H9 (cell line): ENCODE measurements at regions not wholly inside any gene's neighbourhood (a gene's known extent, or its start where the extent isn't known, plus 50 kb on each side); places are given as distances from the start of the nearest gene placed in this dataset.
A peak's percentile ranks its signal among the peaks of the same experiment; 100 is the strongest.

Experiments
- DNase-seq: peaks from one replicate; pipeline ENCODE4 v3.0.0-alpha.2; 2017
- H2AFZ ChIP-seq: one replicate; pipeline ENCODE4 v1.6.1; 2013; ENCODE audit warnings: mild to moderate bottlenecking, low read length, control low read depth, moderate library complexity
- H2AK5ac ChIP-seq: 2 replicates; pipeline ENCODE4 v1.6.1; 2013; ENCODE audit warnings: low read length, control low read depth, mixed read lengths; ENCODE audit not compliant: insufficient read length
- H2BK120ac ChIP-seq: one replicate; pipeline ENCODE4 v1.6.1; 2013; ENCODE audit warnings: low read depth, mild to moderate bottlenecking, low read length, control low read depth, inconsistent platforms; ENCODE audit not compliant: poor library complexity, severe bottlenecking
- H2BK12ac ChIP-seq: 2 replicates; pipeline ENCODE4 v1.6.1; 2013; ENCODE audit warnings: low read length, control low read depth, mixed read lengths, low read depth; ENCODE audit not compliant: insufficient read length
- H2BK15ac ChIP-seq: 2 replicates; pipeline ENCODE4 v1.6.1; 2013; ENCODE audit warnings: low read depth, low read length, control low read depth
- H2BK20ac ChIP-seq: one replicate; pipeline ENCODE4 v1.6.1; 2013; ENCODE audit warnings: low read depth, mild to moderate bottlenecking, low read length, control low read depth, inconsistent platforms; ENCODE audit not compliant: poor library complexity, severe bottlenecking
- H2BK5ac ChIP-seq: 2 replicates; pipeline ENCODE4 v1.6.1; 2013; ENCODE audit warnings: low read length, control low read depth, mixed read lengths; ENCODE audit not compliant: insufficient read length
- H3K14ac ChIP-seq: 2 replicates; pipeline ENCODE4 v1.6.1; 2013; ENCODE audit warnings: low read length, control low read depth; ENCODE audit not compliant: insufficient read depth
- H3K18ac ChIP-seq: 2 replicates; pipeline ENCODE4 v1.6.1; 2013; ENCODE audit warnings: low read depth, mild to moderate bottlenecking, mixed read lengths, low read length, control low read depth; ENCODE audit not compliant: insufficient read length
- H3K23ac ChIP-seq: 2 replicates; pipeline ENCODE4 v1.6.1; 2013; ENCODE audit warnings: low read length, control low read depth, mixed read lengths, low read depth; ENCODE audit not compliant: insufficient read length
- H3K23me2 ChIP-seq: 2 replicates; pipeline ENCODE4 v1.6.1; 2013; ENCODE audit warnings: low read depth, mild to moderate bottlenecking, mixed read lengths, low read length, control low read depth; ENCODE audit not compliant: insufficient read length, poor library complexity, severe bottlenecking
- H3K27ac ChIP-seq: 2 replicates; pipeline ENCODE4 v1.5.1; 2013; ENCODE audit warnings: low read length, control low read depth, mixed read lengths, low read depth; ENCODE audit not compliant: insufficient read length
- H3K27me3 ChIP-seq: 2 replicates; pipeline ENCODE4 v1.6.1; 2013; ENCODE audit warnings: low read length, control low read depth, inconsistent platforms; ENCODE audit not compliant: insufficient read depth
- H3K4ac ChIP-seq: 2 replicates; pipeline ENCODE4 v1.6.1; 2013; ENCODE audit warnings: low read depth, mild to moderate bottlenecking, control low read depth, inconsistent platforms, low read length, moderate library complexity
- H3K4me1 ChIP-seq: 2 replicates; pipeline ENCODE4 v1.6.1; 2013; ENCODE audit warnings: low read length, control low read depth, inconsistent platforms; ENCODE audit not compliant: insufficient read depth
- H3K4me2 ChIP-seq: 2 replicates; pipeline ENCODE4 v1.6.1; 2013; ENCODE audit warnings: low read length, control low read depth, mixed read lengths; ENCODE audit not compliant: insufficient read length, insufficient read depth
- H3K56ac ChIP-seq: 2 replicates; pipeline ENCODE4 v1.6.1; 2013; ENCODE audit warnings: low read depth, mild to moderate bottlenecking, mixed read lengths, low read length, control low read depth; ENCODE audit not compliant: insufficient read length
- H3K79me1 ChIP-seq: 2 replicates; pipeline ENCODE4 v1.6.1; 2013; ENCODE audit warnings: low read depth, mild to moderate bottlenecking, moderate library complexity, low read length, control low read depth, inconsistent platforms; ENCODE audit not compliant: insufficient read depth, poor library complexity, severe bottlenecking
- H3K79me2 ChIP-seq: 2 replicates; pipeline ENCODE4 v1.6.1; 2013; ENCODE audit warnings: low read length, control low read depth, inconsistent platforms; ENCODE audit not compliant: insufficient read depth
- H3K9ac ChIP-seq: 2 replicates; pipeline ENCODE4 v1.6.1; 2013; ENCODE audit warnings: low read length, control low read depth, mixed read lengths; ENCODE audit not compliant: insufficient read length; ENCODE audit errors: extremely low read depth
- H3K9me3 ChIP-seq: one replicate; pipeline ENCODE4 v1.6.1; 2013; ENCODE audit warnings: low read depth, low read length, inconsistent platforms; ENCODE audit not compliant: control insufficient read depth
- H3T11ph ChIP-seq: one replicate; pipeline ENCODE4 v1.6.1; 2013; ENCODE audit warnings: mild to moderate bottlenecking, low read length, control low read depth, inconsistent platforms
- H4K20me1 ChIP-seq: one replicate; pipeline ENCODE4 v1.6.1; 2013; ENCODE audit not compliant: control insufficient read depth, insufficient read length, insufficient read depth
- H4K5ac ChIP-seq: 2 replicates; pipeline ENCODE4 v1.6.1; 2013; ENCODE audit warnings: low read depth, mild to moderate bottlenecking, mixed read lengths, low read length, control low read depth; ENCODE audit not compliant: insufficient read length
- H4K8ac ChIP-seq: replicated peaks from 2 replicates; pipeline ENCODE4 v1.6.1; 2013; ENCODE audit warnings: low read length, control low read depth, mixed read lengths, low read depth; ENCODE audit not compliant: insufficient read length
- H4K91ac ChIP-seq: 2 replicates; pipeline ENCODE4 v1.6.1; 2013; ENCODE audit warnings: low read depth, mild to moderate bottlenecking, moderate library complexity, mixed read lengths, low read length, control low read depth; ENCODE audit not compliant: insufficient read length
- H3K27ac Mint-ChIP-seq, 3 experiments: 2 replicates in 2 of 3; 3 replicates in 1 of 3; pipeline ENCODE4 v1.8.0; 2020 to 2021; ENCODE audit warnings: mixed read lengths in 3 of 3, mild to moderate bottlenecking in 1 of 3, moderate library complexity in 1 of 3
- H3K27me3 Mint-ChIP-seq: 2 replicates; pipeline ENCODE4 v1.8.0; 2021; ENCODE audit warnings: low read depth, mild to moderate bottlenecking, moderate library complexity, mixed read lengths
- H3K36me3 Mint-ChIP-seq, 3 experiments: 2 replicates in 2 of 3; 3 replicates in 1 of 3; pipeline ENCODE4 v1.8.0; 2020 to 2021; ENCODE audit warnings: low read depth in 3 of 3, mixed read lengths in 3 of 3; ENCODE audit not compliant: insufficient read depth in 1 of 3
- H3K4me1 Mint-ChIP-seq, 2 experiments: 2 replicates each; pipeline ENCODE4 v1.8.0; 2020; ENCODE audit warnings: mixed read lengths in 2 of 2
- H3K4me3 Mint-ChIP-seq, 2 experiments: 2 replicates in 1 of 2; 3 replicates in 1 of 2; pipeline ENCODE4 v1.8.0; 2020 to 2021; ENCODE audit warnings: mild to moderate bottlenecking in 2 of 2, mixed read lengths in 2 of 2, moderate library complexity in 1 of 2
- H3K9me3 Mint-ChIP-seq, 2 experiments: 2 replicates in 1 of 2; 3 replicates in 1 of 2; pipeline ENCODE4 v1.8.0; 2020; ENCODE audit warnings: mild to moderate bottlenecking in 2 of 2, mixed read lengths in 2 of 2, moderate library complexity in 1 of 2
- WGBS: extraction: QIAGEN DNeasy Blood & Tissue Kit; methylation state at CpG from one replicate; pipeline ENCODE4 v1.1.7; 2013; ENCODE audit warnings: missing lambda C conversion rate, low lambda C conversion rate, mixed read lengths; ENCODE audit not compliant: insufficient read length; ENCODE audit errors: extremely low coverage; 5-methylcytosine and 5-hydroxymethylcytosine counted together
- TF ChIP-seq, protein P1 (sequence below): fragments of 200-600 bp; sonication (generic); conservative IDR thresholded peaks from 3 replicates; pipeline ENCODE4 v1.8.0; 2021; ENCODE audit warnings: antibody characterized with exemption, mild to moderate bottlenecking

DNA sequence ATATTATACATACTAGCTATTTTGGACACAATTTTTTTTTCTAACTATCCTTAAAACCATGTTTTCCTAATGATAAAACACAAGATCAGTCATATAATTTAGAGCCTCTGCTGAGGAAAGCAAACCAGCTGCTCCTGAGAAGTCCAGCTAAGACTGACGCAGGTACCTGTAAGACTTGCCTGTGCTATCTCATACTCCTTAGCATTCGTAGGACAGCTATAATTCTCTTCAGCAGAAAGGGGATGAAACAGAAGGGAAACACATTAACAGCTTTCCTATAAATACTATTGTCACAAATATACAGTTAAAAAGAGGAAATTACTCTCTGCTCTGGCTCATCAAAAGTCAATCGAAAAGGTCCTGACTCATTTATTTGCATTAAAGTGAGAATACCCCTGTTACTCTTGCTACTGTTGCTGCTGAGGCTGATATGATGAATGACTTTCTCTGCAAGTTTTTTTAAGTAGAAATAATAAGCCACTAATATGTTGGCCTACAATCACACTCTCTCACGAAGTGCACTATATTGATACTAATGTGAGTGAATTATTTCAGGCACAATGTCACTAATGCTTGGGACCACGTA, 757.1 kb downstream of the KCNT2 start:
- no peak overlapping the region for H3K14ac ChIP-seq
- no peak overlapping the region for H2BK120ac ChIP-seq
- peak overlapping the region; percentile 64 for H3K27ac ChIP-seq
- no peaks in the 10 kb centered on the region for H3K23me2 ChIP-seq
- H2BK15ac ChIP-seq, result no peak overlapping the region
- H3K36me3 Mint-ChIP-seq, result no peaks in the 10 kb centered on the region
- H4K20me1 ChIP-seq, result no peaks in the 10 kb centered on the region
- H3K27ac Mint-ChIP-seq, result peak overlapping the region; percentile 32 to 80 (median 78); a peak in 5 of 7 replicates
- H3K18ac ChIP-seq, result no peak overlapping the region
- TF ChIP-seq, protein P1, sequence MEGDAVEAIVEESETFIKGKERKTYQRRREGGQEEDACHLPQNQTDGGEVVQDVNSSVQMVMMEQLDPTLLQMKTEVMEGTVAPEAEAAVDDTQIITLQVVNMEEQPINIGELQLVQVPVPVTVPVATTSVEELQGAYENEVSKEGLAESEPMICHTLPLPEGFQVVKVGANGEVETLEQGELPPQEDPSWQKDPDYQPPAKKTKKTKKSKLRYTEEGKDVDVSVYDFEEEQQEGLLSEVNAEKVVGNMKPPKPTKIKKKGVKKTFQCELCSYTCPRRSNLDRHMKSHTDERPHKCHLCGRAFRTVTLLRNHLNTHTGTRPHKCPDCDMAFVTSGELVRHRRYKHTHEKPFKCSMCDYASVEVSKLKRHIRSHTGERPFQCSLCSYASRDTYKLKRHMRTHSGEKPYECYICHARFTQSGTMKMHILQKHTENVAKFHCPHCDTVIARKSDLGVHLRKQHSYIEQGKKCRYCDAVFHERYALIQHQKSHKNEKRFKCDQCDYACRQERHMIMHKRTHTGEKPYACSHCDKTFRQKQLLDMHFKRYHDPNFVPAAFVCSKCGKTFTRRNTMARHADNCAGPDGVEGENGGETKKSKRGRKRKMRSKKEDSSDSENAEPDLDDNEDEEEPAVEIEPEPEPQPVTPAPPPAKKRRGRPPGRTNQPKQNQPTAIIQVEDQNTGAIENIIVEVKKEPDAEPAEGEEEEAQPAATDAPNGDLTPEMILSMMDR, result no peak
- peaks cover 4% of the 10 kb centered on the region; the same call in 1 of the 2 replicates for H3K4me1 ChIP-seq
- H3K27me3 ChIP-seq, result no peaks in the 10 kb centered on the region
- no peak overlapping the region for H4K91ac ChIP-seq
- H3K9me3 ChIP-seq, result no peaks in the 10 kb centered on the region
- peaks cover 37 to 45% of the 10 kb centered on the region in 2 experiments for H3K4me1 Mint-ChIP-seq
- no peak overlapping the region for H3K4me3 Mint-ChIP-seq
- no peak overlapping the region for H2BK20ac ChIP-seq
- no peaks in the 10 kb centered on the region; the same call in 1 of the 2 replicates for H3K27me3 Mint-ChIP-seq
- H2AFZ ChIP-seq, result no peak overlapping the region
- H2BK5ac ChIP-seq, result no peak overlapping the region
- no peak overlapping the region for H4K5ac ChIP-seq
- no peak overlapping the region for H3K23ac ChIP-seq
- no CpG with 5 or more reads among the region's 5 CpGs for WGBS
- no peaks in the 10 kb centered on the region for H3K9me3 Mint-ChIP-seq
- H3K4me2 ChIP-seq, result no peak overlapping the region
- no peaks in the 10 kb centered on the region for H3K79me1 ChIP-seq
- no peak for DNase-seq
- H2AK5ac ChIP-seq, result no peak overlapping the region
- H3K79me2 ChIP-seq, result no peaks in the 10 kb centered on the region
- no peak overlapping the region for H3K4ac ChIP-seq
- H2BK12ac ChIP-seq, result no peak overlapping the region
- H3K56ac ChIP-seq, result no peak overlapping the region
- H3T11ph ChIP-seq, result no peak overlapping the region
- H4K8ac ChIP-seq, result no peak overlapping the region
- no peak overlapping the region for H3K9ac ChIP-seq
